ENCODE measurements at regions not wholly inside any gene's neighbourhood (a gene's known extent, or its start where the extent isn't known, plus 50 kb on each side); places are given as distances from the start of the nearest gene placed in this dataset.

DNA sequence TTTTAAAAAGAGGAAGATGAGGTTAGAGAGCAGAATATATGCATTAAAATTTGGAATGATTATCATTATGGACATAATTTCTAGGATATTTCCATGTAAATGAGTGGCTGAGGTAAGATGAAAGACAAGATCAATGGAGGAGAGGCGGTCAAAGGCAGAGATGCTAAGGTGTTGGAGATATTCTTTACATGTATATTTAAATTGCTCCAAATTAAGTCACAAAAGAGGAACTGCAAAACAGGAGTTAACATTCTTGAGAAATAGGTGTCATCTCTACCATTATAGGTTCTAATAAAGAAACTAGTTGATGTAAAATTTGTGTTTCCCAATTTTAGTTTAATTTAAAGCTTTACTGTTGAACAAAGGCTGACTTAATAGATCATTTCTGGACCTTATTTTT is 268.5 kb upstream of the PPFIA2 start:
- TF ChIP-seq, protein P1, sequence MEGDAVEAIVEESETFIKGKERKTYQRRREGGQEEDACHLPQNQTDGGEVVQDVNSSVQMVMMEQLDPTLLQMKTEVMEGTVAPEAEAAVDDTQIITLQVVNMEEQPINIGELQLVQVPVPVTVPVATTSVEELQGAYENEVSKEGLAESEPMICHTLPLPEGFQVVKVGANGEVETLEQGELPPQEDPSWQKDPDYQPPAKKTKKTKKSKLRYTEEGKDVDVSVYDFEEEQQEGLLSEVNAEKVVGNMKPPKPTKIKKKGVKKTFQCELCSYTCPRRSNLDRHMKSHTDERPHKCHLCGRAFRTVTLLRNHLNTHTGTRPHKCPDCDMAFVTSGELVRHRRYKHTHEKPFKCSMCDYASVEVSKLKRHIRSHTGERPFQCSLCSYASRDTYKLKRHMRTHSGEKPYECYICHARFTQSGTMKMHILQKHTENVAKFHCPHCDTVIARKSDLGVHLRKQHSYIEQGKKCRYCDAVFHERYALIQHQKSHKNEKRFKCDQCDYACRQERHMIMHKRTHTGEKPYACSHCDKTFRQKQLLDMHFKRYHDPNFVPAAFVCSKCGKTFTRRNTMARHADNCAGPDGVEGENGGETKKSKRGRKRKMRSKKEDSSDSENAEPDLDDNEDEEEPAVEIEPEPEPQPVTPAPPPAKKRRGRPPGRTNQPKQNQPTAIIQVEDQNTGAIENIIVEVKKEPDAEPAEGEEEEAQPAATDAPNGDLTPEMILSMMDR (IDR thresholded peaks at IDR 0.05), result no peak
- no peak for TF ChIP-seq ZFX (IDR thresholded peaks at IDR 0.05; ENCODE audit: borderline replicate concordance)

Data from 22Rv1 (cell line).